ENCODE measurements at regions not wholly inside any gene's neighbourhood (a gene's known extent, or its start where the extent isn't known, plus 50 kb on each side); places are given as distances from the start of the nearest gene placed in this dataset.

GRCh38 chr16:6957681-6958080 is 375.0 kb upstream of the RBFOX1 start:
- TF ChIP-seq BHLHE40 (IDR thresholded peaks at IDR 0.05; ENCODE audit: borderline replicate concordance) (no peak), SUZ12 (IDR thresholded peaks at IDR 0.05) (no peak), SP1 (IDR thresholded peaks at IDR 0.05) (no peak), NFRKB (IDR thresholded peaks at IDR 0.05) (no peak), FOXA1 (IDR thresholded peaks at IDR 0.05) (no peak)
